B cell (primary cell): ENCODE measurements at regions not wholly inside any gene's neighbourhood (a gene's known extent, or its start where the extent isn't known, plus 50 kb on each side); places are given as distances from the start of the nearest gene placed in this dataset.

Experiments used
- CTCF ChIP-seq: fragments of 200-600 bp; IDR thresholded peaks from one replicate; pipeline ENCODE4 v1.8.0; 2022; ENCODE audit warnings: antibody characterized with exemption, mild to moderate bottlenecking
- EZH2 ChIP-seq: IDR thresholded peaks from 2 replicates; pipeline ENCODE4 v1.6.1; 2012; ENCODE audit warnings: borderline replicate concordance, low read depth, mild to moderate bottlenecking, moderate library complexity, low read length; ENCODE audit not compliant: insufficient read depth, poor library complexity, severe bottlenecking

DNA sequence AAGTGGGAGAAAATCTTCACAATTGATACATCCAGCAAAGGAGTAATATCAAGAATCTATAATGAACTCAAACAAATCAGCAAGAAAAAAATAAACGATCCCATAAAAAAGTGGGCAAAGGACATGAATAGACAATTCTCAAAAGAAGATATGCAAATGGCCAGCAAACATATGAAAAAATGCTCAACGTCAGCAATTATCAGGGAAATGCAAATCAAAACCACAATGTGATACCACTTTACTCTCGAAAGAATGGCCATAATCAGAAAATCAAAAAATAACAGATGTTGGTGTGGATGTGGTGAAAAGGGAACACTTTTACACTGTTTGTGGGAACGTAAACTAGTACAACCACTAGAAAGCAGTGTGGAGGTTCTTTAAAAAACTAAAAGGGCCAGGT, 114.3 kb upstream of the CCSER1 start:
- TF ChIP-seq CTCF (no peak), EZH2 (no peak)
